ENCODE measurements at regions not wholly inside any gene's neighbourhood (a gene's known extent, or its start where the extent isn't known, plus 50 kb on each side); places are given as distances from the start of the nearest gene placed in this dataset.

DNA sequence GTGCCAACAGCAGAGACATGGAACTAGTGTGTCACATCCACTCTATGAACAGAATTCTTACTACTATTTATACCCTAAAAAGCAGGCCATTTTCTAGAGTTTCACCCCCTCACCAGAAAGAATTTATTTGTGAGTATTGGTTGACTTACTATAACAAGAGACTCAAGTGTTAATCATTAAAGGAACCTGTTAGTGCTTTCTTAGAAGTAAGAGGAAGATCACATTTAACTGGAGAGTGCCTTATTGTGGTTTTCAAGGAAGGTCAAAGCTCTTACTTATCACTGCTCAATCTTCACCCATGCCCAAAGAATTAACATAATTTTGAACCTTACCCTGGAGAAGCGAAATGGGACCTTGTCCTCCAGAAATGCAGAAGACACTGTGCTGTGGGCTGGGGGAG, 169.3 kb upstream of the PRSS1 start:
- TF ChIP-seq, protein P1, sequence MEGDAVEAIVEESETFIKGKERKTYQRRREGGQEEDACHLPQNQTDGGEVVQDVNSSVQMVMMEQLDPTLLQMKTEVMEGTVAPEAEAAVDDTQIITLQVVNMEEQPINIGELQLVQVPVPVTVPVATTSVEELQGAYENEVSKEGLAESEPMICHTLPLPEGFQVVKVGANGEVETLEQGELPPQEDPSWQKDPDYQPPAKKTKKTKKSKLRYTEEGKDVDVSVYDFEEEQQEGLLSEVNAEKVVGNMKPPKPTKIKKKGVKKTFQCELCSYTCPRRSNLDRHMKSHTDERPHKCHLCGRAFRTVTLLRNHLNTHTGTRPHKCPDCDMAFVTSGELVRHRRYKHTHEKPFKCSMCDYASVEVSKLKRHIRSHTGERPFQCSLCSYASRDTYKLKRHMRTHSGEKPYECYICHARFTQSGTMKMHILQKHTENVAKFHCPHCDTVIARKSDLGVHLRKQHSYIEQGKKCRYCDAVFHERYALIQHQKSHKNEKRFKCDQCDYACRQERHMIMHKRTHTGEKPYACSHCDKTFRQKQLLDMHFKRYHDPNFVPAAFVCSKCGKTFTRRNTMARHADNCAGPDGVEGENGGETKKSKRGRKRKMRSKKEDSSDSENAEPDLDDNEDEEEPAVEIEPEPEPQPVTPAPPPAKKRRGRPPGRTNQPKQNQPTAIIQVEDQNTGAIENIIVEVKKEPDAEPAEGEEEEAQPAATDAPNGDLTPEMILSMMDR (IDR thresholded peaks at IDR 0.05) = no peak
- no peak for TF ChIP-seq POLR2A (IDR thresholded peaks at IDR 0.05)
